Ovary (tissue), 7 donors: ENCODE measurements at regions not wholly inside any gene's neighbourhood (a gene's known extent, or its start where the extent isn't known, plus 50 kb on each side); places are given as distances from the start of the nearest gene placed in this dataset.

Experiments used
- DNase-seq, 5 donors: peaks; one replicate each; pipeline ENCODE4 v3.0.0-alpha.2; 2019 to 2020
- H3K27ac ChIP-seq, 2 donors: fragments of 200-600 bp; one replicate each; pipeline versions ENCODE4 v1.5.1 to v1.8.0; 2019 to 2022
- H3K27me3 ChIP-seq: fragments of 200-600 bp; one replicate; pipeline ENCODE4 v1.8.0; 2022
- H3K36me3 ChIP-seq: fragments of 200-600 bp; sonication (generic); one replicate; pipeline ENCODE4 v1.5.1; 2019
- H3K4me1 ChIP-seq: one replicate; pipeline ENCODE4 v1.8.1; 2013; ENCODE audit warnings: mild to moderate bottlenecking, moderate library complexity; ENCODE audit not compliant: insufficient read depth
- H3K4me3 ChIP-seq: fragments of 200-600 bp; sonication (generic); one replicate; pipeline ENCODE4 v1.5.1; 2017
- H3K9me3 ChIP-seq, 2 donors: fragments of 200-600 bp in 1 of 2; sonication (generic) in 1 of 2; one replicate each; pipeline versions ENCODE4 v1.5.1 to v1.8.1; 2013 to 2019; ENCODE audit warnings: mild to moderate bottlenecking in 1 of 2, moderate library complexity in 1 of 2
- CTCF ChIP-seq, 3 donors: fragments of 450-650 bp in 2 of 3; fragments of 200-600 bp in 1 of 3; IDR thresholded peaks; one replicate each; pipeline versions ENCODE4 v1.5.1 to v1.8.0; 2016 to 2022; ENCODE audit warnings: antibody characterized with exemption in 3 of 3, mild to moderate bottlenecking in 1 of 3
- EP300 ChIP-seq: sonication (generic); formaldehyde crosslinking; IDR thresholded peaks from one replicate; pipeline ENCODE4 v1.6.1; 2017; ENCODE audit warnings: antibody characterized with exemption
- POLR2A ChIP-seq: fragments of 450-650 bp; IDR thresholded peaks from one replicate; pipeline ENCODE4 v1.6.1; 2017; ENCODE audit warnings: antibody characterized with exemption, mild to moderate bottlenecking, moderate library complexity
- WGBS, 3 donors: extraction: QIAGEN DNeasy Blood & Tissue Kit in 1 of 3; methylation state at CpG; one replicate each; pipeline versions ENCODE4 v1.1.5 to v1.1.7; 2013 to 2017; 5-methylcytosine and 5-hydroxymethylcytosine counted together
- intact Hi-C, 4 donors: fragments of 100-400 bp; cut with DNase I; formaldehyde crosslinking; loops; one replicate each; pipeline versions ENCODE4 v1.11.0 to v1.15.1; 2022 to 2023
- donor health status: DM: no; HTN: no; CAD: no; lungs with moderate emphysema.
- donor health status: DM: no; HTN: no; CAD: no.
- donor health status: Bipolar disorder and iron deficiency.
- donor health status: DM: no; HTN: no; CAD: no.
- donor health status: DM: yes; HTN: yes; CAD: no.

GRCh38 chr2:105677901-105678300 lies 66.8 kb upstream of the NCK2 start:
- Histone ChIP-seq H3K4me3 (no peak overlapping the region), H3K4me1 (no peaks in the 10 kb centered on the region), H3K9me3 (no peaks in the 10 kb centered on the region), H3K36me3 (no peaks in the 10 kb centered on the region), H3K27ac (no peak overlapping the region), H3K27me3 (no peaks in the 10 kb centered on the region)
- no peak for DNase-seq
- 80 to 95% (median 89%) methylated on average over 6 of the region's 6 CpGs for WGBS, 3 donors
- intact Hi-C loops = no loop called here
- no peak for TF ChIP-seq POLR2A
- no peak for TF ChIP-seq EP300
- no peak for TF ChIP-seq CTCF (IDR thresholded peaks at IDR 0.05)

GRCh38 chr2:105675841-105676240 lies 68.9 kb upstream of the NCK2 start:
- H3K27me3 ChIP-seq = no peaks in the 10 kb centered on the region
- WGBS, 3 donors = 80 to 86% (median 85%) methylated on average over 4 of the region's 4 CpGs
- no peaks in the 10 kb centered on the region for H3K9me3 ChIP-seq
- H3K36me3 ChIP-seq = no peaks in the 10 kb centered on the region
- no peaks in the 10 kb centered on the region for H3K4me1 ChIP-seq
- DNase-seq = no peak
- intact Hi-C loops = no loop called here
- no peak for TF ChIP-seq EP300
- no peak for TF ChIP-seq POLR2A
- no peak for TF ChIP-seq CTCF (IDR thresholded peaks at IDR 0.05)
- H3K4me3 ChIP-seq = no peak overlapping the region
- H3K27ac ChIP-seq = no peak overlapping the region

DNA sequence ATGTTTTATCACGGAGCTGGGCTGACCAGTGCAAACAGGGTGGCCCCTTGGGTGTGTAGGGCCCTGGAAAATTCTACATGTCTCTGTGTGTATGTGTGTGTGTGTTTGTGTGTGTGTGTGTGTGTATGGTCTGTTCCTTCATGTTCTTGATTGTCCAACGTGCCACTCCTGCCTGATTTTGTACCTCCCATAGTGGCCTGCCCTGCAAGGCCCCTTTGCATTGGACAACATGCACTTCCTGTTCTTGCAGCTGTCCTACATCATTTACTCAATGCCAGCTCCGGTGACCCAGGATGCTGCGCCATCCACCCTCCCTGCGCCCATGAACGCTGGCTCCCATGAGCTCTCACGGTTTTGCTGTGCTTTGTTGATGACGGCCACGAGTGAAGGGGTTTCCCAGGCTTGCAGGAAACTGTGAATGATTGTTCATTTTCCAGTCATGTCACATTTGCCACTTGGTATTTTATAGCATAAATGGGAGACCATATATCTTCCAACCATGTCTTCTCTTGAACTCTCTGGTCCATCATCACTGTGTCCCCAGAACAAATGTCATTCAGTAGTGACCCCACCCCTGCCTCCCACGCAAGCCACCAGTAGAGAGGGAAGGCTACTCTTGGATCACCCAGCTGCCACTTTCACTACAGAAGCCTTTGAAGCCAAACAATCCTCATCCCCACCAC lies 69.7 kb upstream of the NCK2 start:
- no peak overlapping the region for H3K4me3 ChIP-seq
- intact Hi-C loops = no loop called here
- H3K27me3 ChIP-seq = no peaks in the 10 kb centered on the region
- H3K4me1 ChIP-seq = no peaks in the 10 kb centered on the region
- no peak for DNase-seq
- WGBS, 3 donors = 64 to 81% (median 74%) methylated on average over 10 of the region's 10 CpGs
- no peak overlapping the region for H3K27ac ChIP-seq
- TF ChIP-seq CTCF (IDR thresholded peaks at IDR 0.05) (no peak), POLR2A (no peak), EP300 (no peak)
- H3K9me3 ChIP-seq = no peaks in the 10 kb centered on the region
- H3K36me3 ChIP-seq = no peaks in the 10 kb centered on the region

DNA sequence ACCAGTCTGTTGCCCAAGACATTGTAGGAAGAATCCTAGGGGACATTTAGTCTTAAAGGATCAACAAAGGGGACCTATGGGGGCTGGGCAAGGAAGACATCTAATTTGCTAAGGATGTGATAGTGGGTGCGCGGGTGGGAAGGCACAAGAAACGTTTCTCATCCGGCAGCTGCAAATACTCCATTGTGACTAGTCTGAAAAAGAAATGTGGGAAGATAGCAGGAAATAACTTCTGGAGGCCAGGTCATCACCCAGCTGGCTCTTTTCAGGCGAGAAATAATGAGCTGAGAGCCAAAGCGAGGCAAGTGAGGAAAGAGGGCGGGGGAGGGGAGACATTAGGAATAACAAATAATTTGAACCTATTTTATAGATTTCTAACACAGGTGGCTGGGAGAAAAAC lies 70.3 kb upstream of the NCK2 start:
- H3K9me3 ChIP-seq = no peaks in the 10 kb centered on the region
- no peak overlapping the region for H3K4me3 ChIP-seq
- TF ChIP-seq POLR2A (no peak), EP300 (no peak), CTCF (IDR thresholded peaks at IDR 0.05) (no peak)
- intact Hi-C loops = no loop called here
- no peak overlapping the region for H3K27ac ChIP-seq
- no peaks in the 10 kb centered on the region for H3K4me1 ChIP-seq
- 4 to 9% (median 7%) methylated on average over 7 of the region's 7 CpGs for WGBS, 3 donors
- no peaks in the 10 kb centered on the region for H3K27me3 ChIP-seq
- no peaks in the 10 kb centered on the region for H3K36me3 ChIP-seq
- peak; percentile 30 to 58 (median 44) for DNase-seq
